Vagina (tissue), 2 donors: ENCODE measurements at regions not wholly inside any gene's neighbourhood (a gene's known extent, or its start where the extent isn't known, plus 50 kb on each side); places are given as distances from the start of the nearest gene placed in this dataset.

Experiments used
- CTCF ChIP-seq, 3 experiments: fragments of 450-650 bp in 2 of 3; fragments of 200-600 bp in 1 of 3; sonication (generic) in 1 of 3; IDR thresholded peaks; one replicate each; pipeline ENCODE4 v1.5.1; 2017 to 2019; ENCODE audit warnings: antibody characterized with exemption in 3 of 3, mild to moderate bottlenecking in 2 of 3, moderate library complexity in 2 of 3
- POLR2A ChIP-seq, 2 donors: fragments of 450-650 bp; IDR thresholded peaks; one replicate each; pipeline ENCODE4 v1.6.1; 2017; ENCODE audit warnings: antibody characterized with exemption in 2 of 2, mild to moderate bottlenecking in 2 of 2, moderate library complexity in 2 of 2

DNA sequence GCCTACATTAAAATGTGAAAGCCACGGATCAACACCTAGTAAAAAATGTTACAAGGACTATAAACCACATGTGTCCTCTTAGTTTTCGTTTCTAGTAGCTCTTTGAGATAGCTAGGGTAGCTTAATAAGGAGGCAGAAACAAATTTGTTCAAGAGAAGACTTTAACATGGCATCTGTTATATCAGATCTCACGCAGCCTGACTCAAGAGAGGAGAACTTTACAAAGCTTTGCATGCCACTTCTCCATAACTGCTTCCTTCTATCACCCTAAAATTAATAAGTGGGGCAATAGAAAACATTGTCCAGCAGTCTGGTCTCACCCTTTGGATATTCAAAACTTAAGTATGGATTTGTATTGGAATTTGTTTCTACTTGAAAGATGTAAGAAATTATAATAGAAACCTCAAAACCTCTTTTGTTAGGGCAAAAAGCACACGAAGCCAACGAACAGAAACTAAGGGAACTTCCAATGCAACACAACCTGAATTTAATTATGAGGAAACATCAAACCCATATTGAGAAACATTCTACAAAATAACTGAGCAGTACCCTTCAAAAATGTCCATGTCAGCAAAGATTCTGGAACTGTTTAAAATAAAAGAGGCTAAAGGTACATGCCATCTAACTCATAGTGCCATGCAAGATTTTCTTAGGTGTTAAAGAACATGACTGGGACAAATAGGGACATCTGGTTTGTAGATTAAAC is 194.8 kb downstream of the LRIG3 start:
- TF ChIP-seq POLR2A (IDR thresholded peaks at IDR 0.05) = no peak
- TF ChIP-seq CTCF (IDR thresholded peaks at IDR 0.05) = no peak
